SK-N-MC (cell line): ENCODE measurements at regions not wholly inside any gene's neighbourhood (a gene's known extent, or its start where the extent isn't known, plus 50 kb on each side); places are given as distances from the start of the nearest gene placed in this dataset.
"Not testable (repeated sequence)": the region's sequence is repeated elsewhere in the genome, so short reads cannot be mapped to it uniquely, and the experiment has no call there.

Experiments used
- DNase-seq: peaks from one replicate; pipeline ENCODE4 v3.0.0-alpha.2; 2011; ENCODE audit warnings: low read depth, low spot score
- H3K27ac ChIP-seq: fragments of 200-600 bp; sonication (generic); 2 replicates; pipeline ENCODE4 v1.5.1; 2016; ENCODE audit warnings: mixed run types
- H3K36me3 ChIP-seq: fragments of 200-600 bp; sonication (generic); 2 replicates; pipeline ENCODE4 v1.6.1; 2017; ENCODE audit warnings: antibody characterized with exemption, low read length, mixed read lengths; ENCODE audit not compliant: insufficient read depth
- H3K4me3 ChIP-seq: fragments of 200-600 bp; sonication (generic); 2 replicates; pipeline ENCODE4 v1.5.1; 2016
- H3K9ac ChIP-seq: fragments of 200-600 bp; sonication (generic); 2 replicates; pipeline ENCODE4 v1.8.0; 2017; ENCODE audit warnings: mixed run types, mixed read lengths; ENCODE audit not compliant: insufficient read length
- H3K9me3 ChIP-seq: fragments of 200-600 bp; sonication (generic); 2 replicates; pipeline ENCODE4 v1.6.1; 2017; ENCODE audit warnings: low read depth, mild to moderate bottlenecking, antibody characterized with exemption, low read length, moderate library complexity, mixed read lengths
- EZH2 ChIP-seq: fragments of 200-600 bp; sonication (generic); IDR thresholded peaks from one replicate; pipeline ENCODE4 v1.6.1; 2017; ENCODE audit warnings: antibody characterized with exemption
- FOXP2 ChIP-seq: optimal IDR thresholded peaks from 2 replicates; pipeline ENCODE3; 2011; ENCODE audit warnings: mild to moderate bottlenecking, moderate library complexity; ENCODE audit not compliant: insufficient read depth; ENCODE audit errors: extremely low read length, control extremely low read depth
- POLR2AphosphoS5 ChIP-seq: IDR thresholded peaks from 2 replicates; pipeline ENCODE4 v1.6.1; 2012; ENCODE audit warnings: mild to moderate bottlenecking, low read depth, low read length, borderline replicate concordance

GRCh38 chr10:118805146-118805545, 50.4 kb upstream of the CACUL1 start:
- H3K27ac ChIP-seq, result no peak overlapping the region
- no peaks in the 10 kb centered on the region for H3K9me3 ChIP-seq
- H3K4me3 ChIP-seq, result no peak overlapping the region
- no peaks in the 10 kb centered on the region for H3K36me3 ChIP-seq
- no peak for DNase-seq
- TF ChIP-seq POLR2AphosphoS5 (no peak), FOXP2 (no peak), EZH2 (no peak)
- no peak overlapping the region for H3K9ac ChIP-seq

DNA sequence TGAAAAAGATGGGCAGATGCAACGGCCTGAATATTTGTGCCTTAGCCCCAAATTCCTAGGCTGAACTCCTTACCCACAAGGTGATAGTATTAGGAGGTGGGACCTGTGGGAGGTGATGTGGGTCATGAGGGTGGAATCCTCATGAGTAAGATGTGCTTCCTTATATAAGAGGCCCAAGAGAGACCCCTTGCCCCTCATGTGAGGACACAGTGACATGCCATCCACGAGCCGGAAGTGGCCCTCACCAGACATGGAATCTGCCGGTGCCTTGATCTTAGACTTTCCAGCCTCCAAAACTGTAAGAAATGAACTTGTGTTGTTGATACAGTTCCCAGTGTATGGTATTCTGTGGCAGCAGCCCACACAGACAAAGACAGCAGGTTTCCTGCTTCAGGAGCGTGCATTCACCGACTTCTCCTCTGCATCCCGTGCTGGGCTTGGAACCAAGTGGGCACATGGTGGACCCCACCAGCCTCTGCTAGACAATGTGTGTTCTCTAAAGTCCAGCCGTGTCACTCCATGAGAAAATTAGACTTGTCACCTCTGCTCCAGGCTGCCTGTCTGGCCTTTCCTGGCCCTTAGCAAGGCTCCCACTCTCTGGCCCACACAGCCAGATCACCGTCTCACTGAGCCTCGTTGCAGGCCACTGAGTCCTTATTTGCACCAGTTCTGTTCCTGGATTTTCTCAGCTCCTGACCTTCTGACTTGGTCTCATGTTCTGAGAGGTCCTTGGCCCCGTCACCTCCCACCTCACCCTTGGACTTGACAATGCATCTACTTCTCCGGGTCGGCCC, 52.9 kb upstream of the CACUL1 start:
- Histone ChIP-seq H3K36me3 (no peaks in the 10 kb centered on the region), H3K9me3 (no peaks in the 10 kb centered on the region), H3K4me3 (no peak overlapping the region), H3K27ac (no peak overlapping the region), H3K9ac (no peak overlapping the region)
- TF ChIP-seq EZH2, result no peak
- TF ChIP-seq POLR2AphosphoS5, result no peak
- no peak for TF ChIP-seq FOXP2
- no peak for DNase-seq

DNA sequence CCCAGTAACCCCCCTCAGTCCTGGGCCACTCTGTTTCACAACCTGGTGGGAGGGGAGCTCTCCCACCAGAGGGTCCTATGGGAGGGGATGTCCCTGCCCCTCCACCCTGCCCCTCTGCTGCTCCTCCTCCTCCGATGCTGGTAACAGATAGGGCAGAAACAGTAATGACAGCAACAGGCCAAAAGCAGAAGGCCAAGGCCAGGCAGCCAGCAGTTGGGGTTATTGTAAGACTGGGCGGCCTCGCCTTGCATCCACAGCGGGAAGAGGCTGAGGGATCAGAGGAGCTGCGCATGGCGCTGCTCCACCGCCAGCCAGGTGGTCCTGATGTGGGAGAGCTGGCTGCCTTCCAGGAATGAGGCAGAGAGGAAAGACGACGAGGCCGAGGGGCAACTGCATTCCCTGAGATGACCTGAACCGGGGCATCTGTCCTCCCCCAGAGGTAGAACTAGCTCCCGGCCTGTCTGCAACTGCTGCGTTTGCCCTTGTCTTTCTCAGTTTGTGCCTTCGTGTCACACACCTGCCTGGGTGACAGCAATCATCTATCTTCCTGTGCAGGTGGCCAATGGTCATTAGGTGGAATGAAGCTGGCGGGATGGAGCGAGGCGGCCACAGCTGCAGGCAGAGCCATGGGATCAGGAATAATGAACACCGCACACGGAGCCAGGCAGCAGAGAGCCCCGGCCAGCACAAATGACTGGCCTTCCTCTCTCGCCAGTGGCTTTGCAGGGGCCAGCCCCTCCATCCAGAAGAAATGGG, 54.0 kb upstream of the CACUL1 start:
- no peak for DNase-seq
- TF ChIP-seq FOXP2 (no peak), EZH2 (no peak), POLR2AphosphoS5 (no peak)

GRCh38 chr10:118809357-118810220, 54.8 kb upstream of the CACUL1 start:
- Histone ChIP-seq H3K4me3 (no peak overlapping the region), H3K9me3 (no peaks in the 10 kb centered on the region), H3K9ac (no peak overlapping the region), H3K36me3 (no peaks in the 10 kb centered on the region), H3K27ac (no peak overlapping the region)
- no peak for DNase-seq
- no peak for TF ChIP-seq FOXP2
- no peak for TF ChIP-seq EZH2
- TF ChIP-seq POLR2AphosphoS5, result no peak

More for the DNA sequence above, 54.0 kb upstream of the CACUL1 start:
- H3K27ac ChIP-seq, result no peak overlapping the region
- H3K9ac ChIP-seq, result no peak overlapping the region
- no peaks in the 10 kb centered on the region for H3K9me3 ChIP-seq
- no peaks in the 10 kb centered on the region for H3K36me3 ChIP-seq
- H3K4me3 ChIP-seq, result no peak overlapping the region

GRCh38 chr10:118810796-118811505, 56.2 kb upstream of the CACUL1 start:
- no peak overlapping the region for H3K27ac ChIP-seq
- no peak for TF ChIP-seq EZH2
- no peak for TF ChIP-seq POLR2AphosphoS5
- TF ChIP-seq FOXP2, result no peak
- no peak overlapping the region for H3K9ac ChIP-seq
- no peak overlapping the region for H3K4me3 ChIP-seq
- H3K9me3 ChIP-seq, result no peaks in the 10 kb centered on the region
- no peaks in the 10 kb centered on the region for H3K36me3 ChIP-seq
- no peak for DNase-seq

GRCh38 chr10:118811675-118812392, 57.1 kb upstream of the CACUL1 start:
- no peak overlapping the region for H3K9ac ChIP-seq
- no peak overlapping the region for H3K27ac ChIP-seq
- no peak for DNase-seq
- no peaks in the 10 kb centered on the region for H3K9me3 ChIP-seq
- H3K4me3 ChIP-seq, result no peak overlapping the region
- H3K36me3 ChIP-seq, result no peaks in the 10 kb centered on the region
- TF ChIP-seq POLR2AphosphoS5 (no peak), FOXP2 (no peak), EZH2 (no peak)

GRCh38 chr10:118812393-118812740, 57.6 kb upstream of the CACUL1 start:
- Histone ChIP-seq H3K27ac (no peak overlapping the region), H3K9me3 (no peaks in the 10 kb centered on the region), H3K4me3 (no peak overlapping the region), H3K36me3 (no peaks in the 10 kb centered on the region), H3K9ac (no peak overlapping the region)
- no peak for DNase-seq
- TF ChIP-seq POLR2AphosphoS5 (no peak), EZH2 (no peak), FOXP2 (no peak)

DNA sequence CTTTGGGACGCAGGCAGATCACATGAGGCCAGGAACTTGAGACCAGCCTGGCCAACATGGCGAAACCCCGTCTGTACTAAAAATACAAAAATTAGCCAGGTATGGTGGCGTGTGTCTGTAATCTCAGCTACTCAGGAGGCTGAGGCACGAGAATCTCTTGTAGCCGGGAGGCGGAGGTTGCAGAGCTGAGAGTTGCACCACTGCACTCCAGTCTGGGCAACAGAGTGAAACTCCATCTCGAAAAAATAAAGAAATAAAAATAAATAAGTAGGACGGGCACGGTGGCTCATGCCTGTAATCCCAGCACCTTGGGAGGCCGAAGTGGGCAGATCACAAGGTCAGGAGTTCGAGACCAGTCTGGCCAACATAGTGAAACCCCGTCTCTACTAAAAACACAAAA, 58.2 kb upstream of the CACUL1 start:
- DNase-seq, H3K27ac ChIP-seq, H3K4me3 ChIP-seq, H3K9ac ChIP-seq, H3K9me3 ChIP-seq, H3K36me3 ChIP-seq: not testable (repeated sequence)
